H1 (cell line): ENCODE measurements at regions not wholly inside any gene's neighbourhood (a gene's known extent, or its start where the extent isn't known, plus 50 kb on each side); places are given as distances from the start of the nearest gene placed in this dataset.

Source experiments
- CTCF ChIA-PET: fragments of 300-600 bp; sonication (Branson Sonifier 250); formaldehyde crosslinking; loops from one replicate; lab custom pipeline; 2021; ENCODE audit not compliant: partially characterized antibody; lab: Charles Lee
- POLR2A ChIA-PET: fragments of 300-600 bp; sonication (Branson Sonifier 250); formaldehyde crosslinking; loops from one replicate; lab custom pipeline; 2021; ENCODE audit warnings: inconsistent platforms; ENCODE audit not compliant: partially characterized antibody; lab: Charles Lee
- DNase-seq, 2 experiments: peaks; one replicate each; pipeline versions ENCODE4 v3.0.0 to v3.0.0-alpha.2; 2010 to 2022; ENCODE audit warnings: low spot score in 2 of 2, low read depth in 1 of 2, mixed read lengths in 1 of 2
- FAIRE-seq: peaks from 2 replicates; lab custom pipeline; 2011; peaks lifted over from hg19 to GRCh38; lab: Jason Lieb, UNC
- H2AFZ ChIP-seq: 2 replicates; pipeline ENCODE4 v1.8.1; 2012; ENCODE audit warnings: low read length, inconsistent platforms
- H2AK5ac ChIP-seq: 2 replicates; pipeline ENCODE4 v1.6.1; 2013; ENCODE audit warnings: low read depth, low read length
- H2BK120ac ChIP-seq: replicated peaks from 2 replicates; pipeline ENCODE3; 2013; ENCODE audit warnings: low read depth, low read length, inconsistent platforms
- H2BK12ac ChIP-seq: 2 replicates; pipeline ENCODE4 v1.6.1; 2013; ENCODE audit warnings: low read depth, low read length
- H2BK15ac ChIP-seq: 2 replicates; pipeline ENCODE4 v1.6.1; 2013; ENCODE audit warnings: low read length
- H2BK20ac ChIP-seq: 2 replicates; pipeline ENCODE4 v1.6.1; 2013; ENCODE audit warnings: low read length
- H2BK5ac ChIP-seq: 2 replicates; pipeline ENCODE4 v1.6.1; 2013; ENCODE audit warnings: low read depth, low read length
- H3K14ac ChIP-seq: 2 replicates; pipeline ENCODE4 v1.6.1; 2013; ENCODE audit warnings: inconsistent platforms; ENCODE audit not compliant: insufficient read length
- H3K18ac ChIP-seq: 2 replicates; pipeline ENCODE4 v1.6.1; 2013; ENCODE audit warnings: low read length; ENCODE audit errors: extremely low read depth
- H3K23ac ChIP-seq: 2 replicates; pipeline ENCODE4 v1.6.1; 2013; ENCODE audit warnings: inconsistent platforms; ENCODE audit not compliant: insufficient read length
- H3K23me2 ChIP-seq: 2 replicates; pipeline ENCODE4 v1.6.1; 2013; ENCODE audit warnings: low read depth, low read length
- H3K27ac ChIP-seq: 2 replicates; pipeline ENCODE4 v1.6.1; 2011; ENCODE audit warnings: low read depth, low read length, inconsistent platforms
- H3K27me3 ChIP-seq, 4 experiments: replicated peaks in 1 of 4; 1 replicate in 1 of 4; 2 replicates in 3 of 4; pipeline versions ENCODE4 v1.6.1 to v1.8.1; 2011 to 2013; ENCODE audit warnings: low read length in 3 of 4, mild to moderate bottlenecking in 3 of 4, inconsistent platforms in 2 of 4, mixed read lengths in 2 of 4, moderate library complexity in 1 of 4; ENCODE audit not compliant: control insufficient read depth in 3 of 4, insufficient read depth in 3 of 4; ENCODE audit errors: extremely low read depth in 1 of 4
- H3K36me3 ChIP-seq, 4 experiments: 2 replicates each; pipeline versions ENCODE4 v1.6.1 to v1.8.1; 2011 to 2013; ENCODE audit warnings: mild to moderate bottlenecking in 4 of 4, low read length in 3 of 4, moderate library complexity in 2 of 4, control low read depth in 1 of 4, inconsistent platforms in 1 of 4; ENCODE audit not compliant: insufficient read depth in 4 of 4, control insufficient read depth in 2 of 4
- H3K4ac ChIP-seq: replicated peaks from 2 replicates; pipeline ENCODE3; 2013; ENCODE audit warnings: low read length, low read depth, mixed read lengths, inconsistent platforms; ENCODE audit not compliant: insufficient read length
- H3K4me1 ChIP-seq, 4 experiments: replicated peaks in 1 of 4; 1 replicate in 1 of 4; 2 replicates in 3 of 4; pipeline versions ENCODE4 v1.6.1 to v1.8.1; 2011 to 2013; ENCODE audit warnings: low read length in 3 of 4, inconsistent platforms in 2 of 4, mixed read lengths in 1 of 4; ENCODE audit not compliant: insufficient read depth in 4 of 4, control insufficient read depth in 3 of 4
- H3K4me2 ChIP-seq, 2 experiments: 2 replicates each; pipeline versions ENCODE4 v1.6.1 to v1.8.1; 2011 to 2013; ENCODE audit warnings: low read depth in 2 of 2, low read length in 2 of 2, control low read depth in 1 of 2, inconsistent platforms in 1 of 2, mild to moderate bottlenecking in 1 of 2; ENCODE audit not compliant: insufficient read depth in 1 of 2
- H3K4me3 ChIP-seq, 4 experiments: fragments of 200-600, 300-600 bp in 1 of 4; sonication (generic), shearing (Covaris generic), sonication (Bioruptor Twin) in 1 of 4; 2 replicates each; pipeline versions ENCODE4 v1.5.1 to v1.8.1; 2011 to 2016; ENCODE audit warnings: low read length in 4 of 4, low read depth in 3 of 4, control low read depth in 2 of 4, inconsistent platforms in 2 of 4, mild to moderate bottlenecking in 2 of 4, mixed read lengths in 1 of 4, moderate library complexity in 1 of 4; ENCODE audit not compliant: insufficient read depth in 2 of 4; ENCODE audit errors: extremely low read depth in 1 of 4
- H3K56ac ChIP-seq: replicated peaks from 2 replicates; pipeline ENCODE3; 2013; ENCODE audit warnings: low read depth, mild to moderate bottlenecking, mixed read lengths, low read length, inconsistent platforms; ENCODE audit not compliant: insufficient read length
- H3K79me1 ChIP-seq: 2 replicates; pipeline ENCODE4 v1.6.1; 2013; ENCODE audit warnings: low read depth, low read length, control low read depth
- H3K79me2 ChIP-seq, 2 experiments: 2 replicates each; pipeline versions ENCODE4 v1.6.1 to v1.8.1; 2012 to 2013; ENCODE audit warnings: low read length in 2 of 2, mild to moderate bottlenecking in 2 of 2, inconsistent platforms in 1 of 2; ENCODE audit not compliant: insufficient read depth in 2 of 2, control insufficient read depth in 1 of 2
- H3K9ac ChIP-seq, 4 experiments: replicated peaks in 1 of 4; 1 replicate in 1 of 4; 2 replicates in 3 of 4; pipeline versions ENCODE4 v1.6.1 to v1.8.1; 2011 to 2013; ENCODE audit warnings: low read depth in 3 of 4, low read length in 3 of 4, control low read depth in 2 of 4, mild to moderate bottlenecking in 2 of 4, moderate library complexity in 2 of 4, inconsistent platforms in 1 of 4; ENCODE audit errors: extremely low read depth in 1 of 4
- H3K9me3 ChIP-seq, 2 experiments: 2 replicates each; pipeline versions ENCODE4 v1.6.1 to v1.8.1; 2012 to 2013; ENCODE audit warnings: mild to moderate bottlenecking in 2 of 2, moderate library complexity in 2 of 2, control low read depth in 1 of 2, inconsistent platforms in 1 of 2, low read depth in 1 of 2, low read length in 1 of 2, mixed read lengths in 1 of 2; ENCODE audit not compliant: insufficient read depth in 2 of 2
- H4K20me1 ChIP-seq, 2 experiments: replicated peaks in 1 of 2; 2 replicates each; pipeline versions ENCODE3 to v1.8.1; 2011 to 2013; ENCODE audit warnings: inconsistent platforms in 2 of 2, low read length in 2 of 2, mild to moderate bottlenecking in 1 of 2; ENCODE audit not compliant: insufficient read depth in 2 of 2, control insufficient read depth in 1 of 2
- H4K5ac ChIP-seq: 2 replicates; pipeline ENCODE4 v1.6.1; 2013; ENCODE audit warnings: low read length, low read depth, mixed read lengths, inconsistent platforms; ENCODE audit not compliant: insufficient read length
- H4K8ac ChIP-seq: 2 replicates; pipeline ENCODE4 v1.8.0; 2013; ENCODE audit warnings: mild to moderate bottlenecking, moderate library complexity, low read length, inconsistent platforms; ENCODE audit not compliant: insufficient read depth; ENCODE audit errors: extremely low read depth
- H4K91ac ChIP-seq: replicated peaks from 2 replicates; pipeline ENCODE3; 2013; ENCODE audit warnings: low read length, mixed read lengths, inconsistent platforms; ENCODE audit not compliant: insufficient read length
- ATF3 ChIP-seq: IDR thresholded peaks from 2 replicates; pipeline ENCODE4 v1.6.1; 2011; ENCODE audit warnings: low read depth, mild to moderate bottlenecking, low read length; ENCODE audit not compliant: insufficient read depth
- BACH1 ChIP-seq: IDR thresholded peaks from 2 replicates; pipeline ENCODE4 v1.6.1; 2012; ENCODE audit warnings: low read length, improper control_type of control experiment
- CBX8 ChIP-seq: fragments of 300-800, 300-1000 bp; sonication (generic); IDR thresholded peaks from 2 replicates; pipeline ENCODE4 v1.7.1; 2016; ENCODE audit warnings: low read depth, low read length, borderline replicate concordance
- CHD1 ChIP-seq: IDR thresholded peaks from 2 replicates; pipeline ENCODE4 v1.6.1; 2012; ENCODE audit warnings: low read depth, low read length, improper control_type of control experiment
- CHD2 ChIP-seq: IDR thresholded peaks from 2 replicates; pipeline ENCODE4 v1.6.1; 2012; ENCODE audit warnings: low read length, improper control_type of control experiment
- E2F6 ChIP-seq: IDR thresholded peaks from 2 replicates; pipeline ENCODE4 v1.6.1; 2012; ENCODE audit warnings: inconsistent platforms
- EGR1 ChIP-seq: IDR thresholded peaks from 2 replicates; pipeline ENCODE4 v1.6.1; 2011; ENCODE audit warnings: low read depth, low read length, borderline replicate concordance
- GTF2F1 ChIP-seq: IDR thresholded peaks from 2 replicates; pipeline ENCODE4 v1.6.1; 2012; ENCODE audit warnings: low read depth, low read length, improper control_type of control experiment, borderline replicate concordance
- JUND ChIP-seq: IDR thresholded peaks from 2 replicates; pipeline ENCODE4 v1.6.1; 2011; ENCODE audit warnings: mild to moderate bottlenecking, improper control_type of control experiment, low read length
- MAX ChIP-seq: IDR thresholded peaks from 2 replicates; pipeline ENCODE4 v1.6.1; 2012; ENCODE audit warnings: inconsistent platforms
- PHF8 ChIP-seq: fragments of 200-600 bp; sonication (generic); conservative IDR thresholded peaks from 2 replicates; pipeline ENCODE4 v1.7.1; 2012; ENCODE audit warnings: low read depth, mild to moderate bottlenecking, inconsistent platforms, low read length, moderate library complexity
- POLR2AphosphoS5 ChIP-seq: IDR thresholded peaks from 2 replicates; pipeline ENCODE4 v1.6.1; 2011; ENCODE audit warnings: low read depth, low read length
- RFX5 ChIP-seq: IDR thresholded peaks from 2 replicates; pipeline ENCODE4 v1.6.1; 2011; ENCODE audit warnings: low read depth, low read length, improper control_type of control experiment, borderline replicate concordance
- TAF1 ChIP-seq: IDR thresholded peaks from 2 replicates; pipeline ENCODE4 v1.6.1; 2011; ENCODE audit warnings: mild to moderate bottlenecking, low read depth, low read length
- ZNF274 ChIP-seq: IDR thresholded peaks from 2 replicates; pipeline ENCODE4 v1.7.0; 2012; ENCODE audit warnings: low read length, borderline replicate concordance; ENCODE audit errors: extremely low read depth
- WGBS, 2 experiments: shearing (Covaris generic) in 1 of 2; methylation state at CpG; one replicate each; pipeline versions ENCODE4 v1.1.6 to v1.1.7; 2013 to 2015; ENCODE audit warnings: low lambda C conversion rate in 2 of 2, mixed read lengths in 2 of 2, inconsistent platforms in 1 of 2, low coverage in 1 of 2, missing lambda C conversion rate in 1 of 2; ENCODE audit not compliant: insufficient replicate concordance in 2 of 2, insufficient coverage in 1 of 2, insufficient read length in 1 of 2; ENCODE audit errors: extremely low coverage in 1 of 2, missing lambda C conversion rate in 1 of 2; 5-methylcytosine and 5-hydroxymethylcytosine counted together

- no peak overlapping the region for H4K8ac ChIP-seq
- no peaks in the 10 kb centered on the region for H3K36me3 ChIP-seq
- no peaks in the 10 kb centered on the region for H3K79me1 ChIP-seq
- no peak overlapping the region for H3K18ac ChIP-seq
- H3K14ac ChIP-seq: no peak overlapping the region
- H3K4me3 ChIP-seq: no peak overlapping the region
- H4K5ac ChIP-seq: no peak overlapping the region
- no peak for FAIRE-seq
- H2BK120ac ChIP-seq: no peak overlapping the region
- H2AFZ ChIP-seq: no peak overlapping the region
- H3K4me1 ChIP-seq: no peaks in the 10 kb centered on the region
- no peak overlapping the region for H3K9ac ChIP-seq
- no peaks in the 10 kb centered on the region for H3K79me2 ChIP-seq
- H3K4ac ChIP-seq: no peak overlapping the region
- H2BK12ac ChIP-seq: no peak overlapping the region
- DNase-seq: no peak
- H3K9me3 ChIP-seq: peaks cover 2 to 4% of the 10 kb centered on the region in 2 experiments; a peak in 2 of 4 replicates
- ChIA-PET POLR2A (no interaction called here), CTCF (interaction anchor here (0.5 to 1.0 kb wide), 4 partner anchors 160 to 307 kb away, joined by 3 to 4 read pairs (median 3); no protein-coding TSS in a partner anchor)
- no peak overlapping the region for H3K27ac ChIP-seq
- H2BK20ac ChIP-seq: no peak overlapping the region
- H3K23ac ChIP-seq: no peak overlapping the region
- H3K4me2 ChIP-seq: no peak overlapping the region
- H4K20me1 ChIP-seq: no peaks in the 10 kb centered on the region
- H2BK5ac ChIP-seq: no peak overlapping the region
- H3K27me3 ChIP-seq: no peaks in the 10 kb centered on the region
- WGBS, 2 experiments: 96% methylated on average over 1 of the region's 1 CpG; no CpG with 5 or more reads in 1 of the 2 experiments
- no peak overlapping the region for H2AK5ac ChIP-seq
- H3K56ac ChIP-seq: no peak overlapping the region
- H2BK15ac ChIP-seq: no peak overlapping the region
- no peaks in the 10 kb centered on the region for H3K23me2 ChIP-seq
- no peak overlapping the region for H4K91ac ChIP-seq
- no peak for TF ChIP-seq BACH1
- TF ChIP-seq JUND: no peak
- TF ChIP-seq TAF1: no peak
- TF ChIP-seq GTF2F1: no peak
- no peak for TF ChIP-seq RFX5
- no peak for TF ChIP-seq ATF3
- TF ChIP-seq E2F6: no peak
- no peak for TF ChIP-seq PHF8
- no peak for TF ChIP-seq CHD2
- no peak for TF ChIP-seq EGR1
- TF ChIP-seq POLR2AphosphoS5: no peak
- TF ChIP-seq ZNF274: no peak
- no peak for TF ChIP-seq MAX
- TF ChIP-seq CHD1: no peak
- no peak for TF ChIP-seq CBX8
These were observed 196.9 kb upstream of the BTG1 start for GRCh38 chr12:92342574-92342973.
